Gastrocnemius medialis (tissue), 4 donors: ENCODE measurements at regions not wholly inside any gene's neighbourhood (a gene's known extent, or its start where the extent isn't known, plus 50 kb on each side); places are given as distances from the start of the nearest gene placed in this dataset.

ENCODE experiments used
- ATAC-seq, 2 donors: fragments of 150-250 bp; one replicate each; pipeline ENCODE4 v1.9.1; 2016
- DNase-seq, 2 donors: peaks; one replicate each; pipeline ENCODE4 v3.0.0-alpha.2; 2019
- H3K27ac ChIP-seq, 4 donors: fragments of 200-600 bp; sonication (generic); 1 replicate in 1 of 4; 2 replicates in 3 of 4; pipeline ENCODE4 v1.5.1; 2016 to 2018; ENCODE audit warnings: mild to moderate bottlenecking in 2 of 4, moderate library complexity in 1 of 4
- H3K27me3 ChIP-seq, 3 donors: fragments of 200-600 bp; sonication (generic) in 2 of 3; 1 replicate in 1 of 3; 2 replicates in 2 of 3; pipeline versions ENCODE4 v1.5.1 to v1.6.0; 2016 to 2019; ENCODE audit warnings: mild to moderate bottlenecking in 1 of 3, moderate library complexity in 1 of 3
- H3K36me3 ChIP-seq, 2 donors: fragments of 200-600 bp; sonication (generic) in 1 of 2; one replicate each; pipeline ENCODE4 v1.5.1; 2017 to 2018
- H3K4me1 ChIP-seq, 2 donors: fragments of 200-600 bp; sonication (generic) in 1 of 2; one replicate each; pipeline ENCODE4 v1.5.1; 2016 to 2017; ENCODE audit warnings: mild to moderate bottlenecking in 2 of 2
- H3K4me3 ChIP-seq, 4 donors: fragments of 200-600 bp; sonication (generic) in 3 of 4; 1 replicate in 1 of 4; 2 replicates in 3 of 4; pipeline ENCODE4 v1.5.1; 2016 to 2019; ENCODE audit warnings: mild to moderate bottlenecking in 2 of 4
- H3K9me3 ChIP-seq, 3 donors: fragments of 200-600 bp; sonication (generic) in 2 of 3; 1 replicate in 1 of 3; 2 replicates in 2 of 3; pipeline ENCODE4 v1.5.1; 2016 to 2019
- CTCF ChIP-seq, 5 experiments: fragments of 450-650 bp in 3 of 5; fragments of 200-600 bp in 2 of 5; sonication (generic) in 2 of 5; IDR thresholded peaks in 4 of 5; conservative IDR thresholded peaks in 1 of 5; 1 replicate in 4 of 5; 2 replicates in 1 of 5; pipeline ENCODE4 v1.5.1; 2016 to 2019; ENCODE audit warnings: antibody characterized with exemption in 5 of 5, mild to moderate bottlenecking in 3 of 5, moderate library complexity in 3 of 5
- POLR2A ChIP-seq, 2 donors: fragments of 450-650 bp; IDR thresholded peaks; one replicate each; pipeline ENCODE4 v1.6.1; 2017; ENCODE audit warnings: antibody characterized with exemption in 2 of 2, mild to moderate bottlenecking in 2 of 2, moderate library complexity in 2 of 2
- in situ Hi-C, 4 donors: fragments of 200-750 bp; cut with MboI; loops; one replicate each; pipeline versions ENCODE4 v1.15.0 to v1.8.0; 2017; ENCODE audit warnings: low sequenced_read_pairs in 4 of 4
- intact Hi-C: fragments of 100-400 bp; cut with DNase I; formaldehyde crosslinking; loops from one replicate; pipeline ENCODE4 v1.15.1; 2023; ENCODE audit warnings: low total_unique reads

- intact Hi-C loops = no loop called here
- no peak overlapping the region for H3K27ac ChIP-seq
- H3K4me3 ChIP-seq = no peak overlapping the region
- H3K36me3 ChIP-seq = no peaks in the 10 kb centered on the region
- no peak for TF ChIP-seq CTCF (IDR thresholded peaks at IDR 0.05 in 4 of 5, conservative IDR thresholded peaks at IDR 0.05 in 1 of 5)
- TF ChIP-seq POLR2A (IDR thresholded peaks at IDR 0.05) = no peak
- no peak for ATAC-seq
- H3K9me3 ChIP-seq = no peaks in the 10 kb centered on the region
- DNase-seq = no peak
- no peaks in the 10 kb centered on the region for H3K27me3 ChIP-seq
- peaks cover 10 to 14% of the 10 kb centered on the region in 2 donors for H3K4me1 ChIP-seq
- in situ Hi-C loops = no loop called here
Observed at GRCh38 chr7:19296617-19297016, 151.4 kb upstream of the FERD3L start.

GRCh38 chr7:19295376-19295775, 150.2 kb upstream of the FERD3L start:
- no peaks in the 10 kb centered on the region for H3K27me3 ChIP-seq
- no peak for TF ChIP-seq POLR2A (IDR thresholded peaks at IDR 0.05)
- TF ChIP-seq CTCF (IDR thresholded peaks at IDR 0.05 in 4 of 5, conservative IDR thresholded peaks at IDR 0.05 in 1 of 5) = no peak
- no peak for DNase-seq
- H3K27ac ChIP-seq = no peak overlapping the region
- H3K4me3 ChIP-seq = no peak overlapping the region
- no peak for ATAC-seq
- H3K4me1 ChIP-seq = peaks cover 10 to 14% of the 10 kb centered on the region in 2 donors
- in situ Hi-C loops = no loop called here
- no peaks in the 10 kb centered on the region for H3K36me3 ChIP-seq
- H3K9me3 ChIP-seq = no peaks in the 10 kb centered on the region
- intact Hi-C loops = no loop called here

- intact Hi-C loops = no loop called here
- ATAC-seq = peak in 1 of 2 donors; percentile 77
Observed at GRCh38 chr7:19294619-19295018, 149.4 kb upstream of the FERD3L start.

GRCh38 chr7:19293431-19293830, 148.2 kb upstream of the FERD3L start:
- ATAC-seq = no peak
- no peak overlapping the region for H3K4me3 ChIP-seq
- H3K27ac ChIP-seq = no peak overlapping the region
- in situ Hi-C loops = no loop called here
- no peak for TF ChIP-seq POLR2A (IDR thresholded peaks at IDR 0.05)
- no peak for TF ChIP-seq CTCF (IDR thresholded peaks at IDR 0.05 in 4 of 5, conservative IDR thresholded peaks at IDR 0.05 in 1 of 5)
- DNase-seq = no peak
- H3K9me3 ChIP-seq = no peaks in the 10 kb centered on the region
- no peaks in the 10 kb centered on the region for H3K36me3 ChIP-seq
- H3K27me3 ChIP-seq = no peaks in the 10 kb centered on the region
- H3K4me1 ChIP-seq = peaks cover 10 to 14% of the 10 kb centered on the region in 2 donors
- intact Hi-C loops = no loop called here

More at GRCh38 chr7:19294619-19295018, 149.4 kb upstream of the FERD3L start:
- Histone ChIP-seq H3K4me3 (peak overlapping the region in 1 of 4 donors; percentile 17), H3K4me1 (peaks cover 10 to 14% of the 10 kb centered on the region in 2 donors), H3K27me3 (no peaks in the 10 kb centered on the region), H3K9me3 (no peaks in the 10 kb centered on the region), H3K36me3 (no peaks in the 10 kb centered on the region), H3K27ac (no peak overlapping the region)
- in situ Hi-C loops = no loop called here
- no peak for DNase-seq
- TF ChIP-seq POLR2A (IDR thresholded peaks at IDR 0.05) (no peak), CTCF (IDR thresholded peaks at IDR 0.05 in 4 of 5, conservative IDR thresholded peaks at IDR 0.05 in 1 of 5) (no peak)

GRCh38 chr7:19290968-19291367, 145.7 kb upstream of the FERD3L start:
- ATAC-seq = no peak
- intact Hi-C loops (no loop called here), in situ Hi-C loops (no loop called here)
- DNase-seq = no peak
- H3K36me3 ChIP-seq = no peaks in the 10 kb centered on the region
- no peaks in the 10 kb centered on the region for H3K9me3 ChIP-seq
- H3K4me1 ChIP-seq = peaks cover 10 to 14% of the 10 kb centered on the region in 2 donors
- no peaks in the 10 kb centered on the region for H3K27me3 ChIP-seq
- TF ChIP-seq CTCF (IDR thresholded peaks at IDR 0.05 in 4 of 5, conservative IDR thresholded peaks at IDR 0.05 in 1 of 5) (no peak), POLR2A (IDR thresholded peaks at IDR 0.05) (no peak)
- H3K27ac ChIP-seq = no peak overlapping the region
- H3K4me3 ChIP-seq = no peak overlapping the region
